ENCODE measurements at regions not wholly inside any gene's neighbourhood (a gene's known extent, or its start where the extent isn't known, plus 50 kb on each side); places are given as distances from the start of the nearest gene placed in this dataset.

DNA sequence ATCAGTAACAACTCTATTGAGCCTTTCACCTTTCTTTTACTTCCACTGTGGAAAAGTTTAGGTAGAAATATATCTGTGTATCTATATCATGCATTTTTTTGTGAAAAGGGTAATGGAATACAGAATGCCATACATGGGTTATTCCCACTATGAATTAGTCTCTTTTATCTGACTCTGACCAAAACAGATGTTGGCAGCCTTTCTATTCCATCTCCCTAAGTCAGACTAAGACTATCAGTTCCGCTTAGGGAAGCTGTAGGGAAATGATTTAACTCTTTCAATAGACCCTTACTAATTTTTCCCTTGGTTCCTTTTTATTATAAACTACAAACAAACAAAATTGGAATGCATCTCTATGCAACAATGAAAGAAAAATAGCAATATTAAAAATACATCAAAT is 92.3 kb upstream of the LEF1 start:
- no peak for DNase-seq

- DNase-seq: no peak
Measured at GRCh38 chr4:108256538-108256937, 87.8 kb upstream of the LEF1 start.

DNA sequence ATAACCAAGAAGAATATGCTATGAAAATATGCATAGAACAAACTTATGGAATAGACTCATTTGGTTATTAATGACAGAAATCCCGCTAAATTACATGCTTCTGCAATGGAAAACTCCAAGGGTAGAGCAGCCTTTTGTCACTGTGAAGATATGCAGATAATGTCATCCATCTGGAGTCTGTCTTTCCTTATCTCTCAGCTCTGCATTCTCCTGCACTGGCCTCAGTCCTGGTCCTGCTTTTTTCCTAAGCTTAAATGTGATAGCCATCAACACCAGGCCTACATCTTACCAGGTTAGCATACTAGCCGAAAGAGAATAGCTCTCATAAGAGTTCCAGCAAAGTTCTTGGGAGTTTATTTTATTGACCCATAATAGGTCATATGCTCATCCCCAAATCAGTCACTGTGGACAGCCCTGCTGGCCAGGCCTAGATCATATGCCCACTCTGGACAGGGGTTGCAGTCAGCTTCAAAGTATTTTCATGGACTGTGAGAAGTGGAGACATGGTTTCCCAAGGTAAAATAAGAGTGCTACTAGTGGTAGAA is 86.5 kb upstream of the LEF1 start:
- no peak for DNase-seq

DNA sequence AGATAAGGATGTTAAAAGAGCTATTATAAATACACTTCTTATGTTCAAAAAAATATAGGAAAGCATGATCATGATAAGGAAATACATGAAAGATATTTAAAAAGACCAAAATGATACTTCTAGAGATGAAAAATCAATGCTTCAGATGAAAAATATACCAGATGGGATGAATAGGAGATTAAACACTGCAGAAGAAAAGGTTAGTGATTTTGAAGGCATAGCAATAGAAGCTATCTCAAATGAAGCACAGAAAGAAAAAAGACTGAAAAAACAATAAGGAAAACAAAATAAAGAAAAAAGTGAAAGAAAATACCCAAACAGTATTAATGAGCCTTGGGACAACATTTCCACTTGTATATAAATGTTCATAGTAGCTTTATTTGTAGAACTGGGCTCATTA is 80.7 kb upstream of the LEF1 start:
- DNase-seq: no peak

GRCh38 chr4:108247387-108248049 is 78.8 kb upstream of the LEF1 start:
- no peak for DNase-seq

GRCh38 chr4:108244606-108245005 is 75.9 kb upstream of the LEF1 start:
- no peak for DNase-seq

DNA sequence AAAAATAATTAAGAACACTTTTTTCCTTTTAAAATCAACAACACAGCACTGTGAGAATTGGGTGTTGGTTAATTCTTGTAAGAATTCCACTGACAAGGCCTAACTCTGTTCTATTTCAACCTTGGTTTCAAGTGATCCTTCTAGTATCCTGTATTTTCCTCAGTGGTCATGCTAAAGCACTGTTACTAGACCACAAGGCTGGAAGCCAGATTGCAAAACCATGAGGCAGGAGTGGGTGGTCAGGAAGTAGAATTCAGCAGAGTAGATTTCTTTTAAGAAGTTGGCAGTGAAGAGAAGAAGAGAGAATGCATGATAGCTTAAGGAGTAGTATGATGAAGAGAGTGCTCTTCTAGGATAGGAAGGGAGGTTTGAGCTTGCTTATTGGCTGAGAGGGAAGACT is 71.6 kb upstream of the LEF1 start:
- no peak for DNase-seq

DNA sequence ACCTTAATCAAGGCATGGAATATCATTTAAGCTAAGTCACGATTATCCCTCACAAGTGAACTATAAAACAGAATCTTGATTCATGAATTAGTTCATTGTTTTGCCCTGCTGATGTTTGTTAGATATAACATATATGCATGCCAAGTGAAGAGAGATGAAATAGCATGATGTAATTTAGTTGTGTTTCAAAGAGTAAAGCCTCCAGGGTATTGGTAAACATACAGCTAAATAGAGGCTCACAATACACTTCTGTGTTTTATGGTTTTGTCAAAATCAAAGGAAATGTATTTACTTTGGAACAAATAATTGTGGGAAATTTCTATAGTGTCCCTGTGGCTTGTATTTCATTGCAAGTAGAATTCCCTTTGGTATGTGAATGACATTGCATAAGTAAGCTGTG is 69.0 kb upstream of the LEF1 start:
- DNase-seq: no peak

DNA sequence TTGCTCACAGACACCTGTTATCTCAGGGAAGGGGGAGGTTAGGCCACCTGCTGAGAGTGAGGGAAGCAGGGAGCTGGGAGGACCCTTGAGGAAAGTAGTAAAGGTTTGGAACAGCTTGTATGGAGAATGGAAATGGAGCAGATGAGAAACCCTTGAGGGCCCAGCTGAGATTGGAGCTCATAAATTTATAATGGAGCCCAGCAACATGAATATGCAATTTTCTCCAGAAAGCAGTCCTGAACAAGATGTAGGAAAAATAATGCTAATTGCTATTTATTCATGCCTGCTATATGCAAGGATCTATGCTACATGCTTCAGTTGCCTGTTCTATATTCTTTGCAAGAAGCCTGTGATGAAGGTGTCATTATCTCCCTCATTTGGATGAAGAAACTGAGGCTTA is 67.5 kb upstream of the LEF1 start:
- no peak for DNase-seq

- DNase-seq: no peak
Measured at GRCh38 chr4:108227923-108228322, 59.2 kb upstream of the LEF1 start.

GRCh38 chr4:108224611-108225053 is 55.9 kb upstream of the LEF1 start:
- DNase-seq: no peak

GRCh38 chr4:108223313-108223712 is 54.6 kb upstream of the LEF1 start:
- no peak for DNase-seq

GRCh38 chr4:108219998-108220397 is 51.3 kb upstream of the LEF1 start:
- DNase-seq: no peak
